NCI-H345 (cell line): ENCODE measurements at regions not wholly inside any gene's neighbourhood (a gene's known extent, or its start where the extent isn't known, plus 50 kb on each side); places are given as distances from the start of the nearest gene placed in this dataset.

ENCODE experiments used
- DNase-seq: peaks from one replicate; lab custom pipeline; 2025; lab: John Stamatoyannopoulos, UW

- peak; percentile 53 for DNase-seq
Measured at GRCh38 chr18:68623342-68623741, 91.6 kb downstream of the TMX3 start.

GRCh38 chr18:68611311-68611710 is 103.6 kb downstream of the TMX3 start:
- no peak for DNase-seq

- DNase-seq = no peak
Measured at GRCh38 chr18:68608851-68609490, 105.9 kb downstream of the TMX3 start.

GRCh38 chr18:68607852-68608251 is 107.1 kb downstream of the TMX3 start:
- no peak for DNase-seq

- no peak for DNase-seq
Measured at GRCh38 chr18:68604256-68604655, 110.7 kb downstream of the TMX3 start.

GRCh38 chr18:68596016-68596415 is 118.9 kb downstream of the TMX3 start:
- no peak for DNase-seq

- no peak for DNase-seq
Measured at GRCh38 chr18:68588169-68588568, 126.7 kb downstream of the TMX3 start.

GRCh38 chr18:68583685-68584084 is 131.2 kb downstream of the TMX3 start:
- DNase-seq = no peak

- DNase-seq = no peak
Measured at GRCh38 chr18:68574311-68574710, 140.6 kb downstream of the TMX3 start.

- DNase-seq = no peak
Measured at GRCh38 chr18:68569936-68570335, 145.0 kb downstream of the TMX3 start.

GRCh38 chr18:68568364-68569155 is 146.3 kb downstream of the TMX3 start:
- DNase-seq = no peak

GRCh38 chr18:68566991-68567390 is 147.9 kb downstream of the TMX3 start:
- no peak for DNase-seq

GRCh38 chr18:68564961-68565360 is 149.9 kb downstream of the TMX3 start:
- DNase-seq = peak; percentile 47

- DNase-seq = peak; percentile 82
Measured at GRCh38 chr18:68564351-68564750, 150.6 kb downstream of the TMX3 start.

GRCh38 chr18:68560128-68560527 is 154.8 kb downstream of the TMX3 start:
- DNase-seq = no peak

GRCh38 chr18:68557183-68557582 is 157.7 kb downstream of the TMX3 start:
- DNase-seq = no peak

- DNase-seq = no peak
Measured at GRCh38 chr18:68555879-68556301, 159.0 kb downstream of the TMX3 start.

- no peak for DNase-seq
Measured at GRCh38 chr18:68548904-68549870, 165.7 kb downstream of the TMX3 start.

- no peak for DNase-seq
Measured at GRCh38 chr18:68543344-68543743, 171.6 kb downstream of the TMX3 start.

- DNase-seq = no peak
Measured at GRCh38 chr18:68542846-68543245, 172.1 kb downstream of the TMX3 start.

GRCh38 chr18:68533641-68534040 is 181.3 kb downstream of the TMX3 start:
- no peak for DNase-seq

GRCh38 chr18:68532328-68532885 is 182.5 kb downstream of the TMX3 start:
- DNase-seq = peak; percentile 33
